PC-9 (cell line): ENCODE measurements at regions not wholly inside any gene's neighbourhood (a gene's known extent, or its start where the extent isn't known, plus 50 kb on each side); places are given as distances from the start of the nearest gene placed in this dataset.

Experiments
- BruUV-seq: library from RNA; stranded (reverse); fragments of 400-500 nt; replicated peaks from 2 replicates; lab custom pipeline; 2021; lab: Mats Ljungman, UMichigan
- CTCF ChIA-PET: fragments of 300-600 bp; sonication (Branson Sonifier 250); formaldehyde crosslinking; loops from one replicate; lab custom pipeline; 2022; ENCODE audit warnings: antibody characterized with exemption; lab: Charles Lee
- POLR2A ChIA-PET: fragments of 300-600 bp; sonication (Branson Sonifier 250); formaldehyde crosslinking; loops from one replicate; lab custom pipeline; 2022; ENCODE audit warnings: antibody characterized with exemption; ENCODE audit not compliant: unreplicated experiment; lab: Charles Lee
- DNase-seq, 2 experiments: peaks; one replicate each; pipeline versions ENCODE4 v3.0.0 to v3.0.0-alpha.2; 2015 to 2022; ENCODE audit warnings: mixed read lengths in 1 of 2
- H2AFZ ChIP-seq: fragments of 200-600 bp; sonication (generic); 2 replicates; pipeline ENCODE4 v1.8.1; 2017; ENCODE audit warnings: antibody characterized with exemption
- H3F3A ChIP-seq: fragments of 200-600 bp; sonication (generic); 2 replicates; pipeline ENCODE4 v1.8.1; 2017; ENCODE audit warnings: antibody characterized with exemption, mild to moderate bottlenecking, low read depth; ENCODE audit not compliant: insufficient read depth
- H3K27ac ChIP-seq: fragments of 200-600 bp; sonication (generic); 2 replicates; pipeline ENCODE4 v1.6.1; 2016; ENCODE audit warnings: mixed run types
- H3K27me3 ChIP-seq: fragments of 200-600 bp; sonication (generic); 2 replicates; pipeline ENCODE4 v1.6.1; 2016; ENCODE audit warnings: low read depth, mixed run types; ENCODE audit not compliant: insufficient read depth
- H3K36me3 ChIP-seq: fragments of 200-600 bp; sonication (generic); 2 replicates; pipeline ENCODE4 v1.6.1; 2016; ENCODE audit warnings: low read depth, mixed run types
- H3K4me1 ChIP-seq: fragments of 200-600 bp; sonication (generic); replicated peaks from 2 replicates; pipeline ENCODE4 v1.6.1; 2016; ENCODE audit warnings: mixed run types; ENCODE audit not compliant: insufficient read depth
- H3K4me2 ChIP-seq: fragments of 200-600 bp; sonication (generic); 2 replicates; pipeline ENCODE4 v1.6.1; 2017; ENCODE audit warnings: mixed run types
- H3K4me3 ChIP-seq: fragments of 200-600 bp; sonication (generic); 2 replicates; pipeline ENCODE4 v1.6.1; 2016; ENCODE audit warnings: mixed run types
- H3K79me2 ChIP-seq: fragments of 200-600 bp; sonication (generic); 2 replicates; pipeline ENCODE4 v1.6.1; 2017; ENCODE audit warnings: low read depth, mixed run types
- H3K9me2 ChIP-seq: fragments of 200-600 bp; sonication (generic); 2 replicates; pipeline ENCODE4 v1.8.1; 2017; ENCODE audit warnings: mild to moderate bottlenecking; ENCODE audit not compliant: insufficient read depth
- H3K9me3 ChIP-seq: fragments of 200-600 bp; sonication (generic); 2 replicates; pipeline ENCODE4 v1.8.1; 2016; ENCODE audit warnings: low read depth; ENCODE audit not compliant: insufficient read depth
- H4K20me1 ChIP-seq: fragments of 200-600 bp; sonication (generic); 2 replicates; pipeline ENCODE4 v1.8.1; 2017; ENCODE audit not compliant: insufficient read depth
- CTCF ChIP-seq: fragments of 200-600 bp; sonication (generic); conservative IDR thresholded peaks from 2 replicates; pipeline ENCODE4 v1.6.1; 2017; ENCODE audit warnings: mixed run types, antibody characterized with exemption, mild to moderate bottlenecking, moderate library complexity
- EZH2 ChIP-seq: fragments of 200-600 bp; sonication (generic); IDR thresholded peaks from 2 replicates; pipeline ENCODE4 v1.8.0; 2017; ENCODE audit warnings: antibody characterized with exemption, low read depth
- intact Hi-C: fragments of 100-400 bp; cut with micrococcal nuclease; formaldehyde crosslinking; loops from one replicate; pipeline ENCODE4 v1.10.0; 2022; ENCODE audit not compliant: unreplicated experiment

- POLR2A ChIA-PET, result no interaction called here
- CTCF ChIA-PET, result no interaction called here
- H3K4me1 ChIP-seq, result no peaks in the 10 kb centered on the region
- no peak overlapping the region for H3K4me2 ChIP-seq
- H3K9me2 ChIP-seq, result no peaks in the 10 kb centered on the region
- no peaks in the 10 kb centered on the region for H3K79me2 ChIP-seq
- no peaks in the 10 kb centered on the region for H4K20me1 ChIP-seq
- BruUV-seq, result no TSS peak
- no peaks in the 10 kb centered on the region for H3F3A ChIP-seq
- peaks cover 29% of the 10 kb centered on the region for H3K27me3 ChIP-seq
- DNase-seq, result no peak
- intact Hi-C loops, result no loop called here
- no peaks in the 10 kb centered on the region for H3K9me3 ChIP-seq
- H2AFZ ChIP-seq, result no peak overlapping the region
- no peaks in the 10 kb centered on the region for H3K36me3 ChIP-seq
- TF ChIP-seq CTCF (no peak), EZH2 (no peak)
- no peak overlapping the region for H3K27ac ChIP-seq
- H3K4me3 ChIP-seq, result no peak overlapping the region
Observed at GRCh38 chr16:73248316-73248715, 200.4 kb upstream of the ZFHX3 start.

- no TSS peak for BruUV-seq
Observed at GRCh38 chr16:73240920-73241319, 193.0 kb upstream of the ZFHX3 start.

GRCh38 chr16:73237601-73238000 is 189.7 kb upstream of the ZFHX3 start:
- Histone ChIP-seq H3K4me3 (no peak overlapping the region), H2AFZ (no peak overlapping the region), H3F3A (no peaks in the 10 kb centered on the region), H4K20me1 (no peaks in the 10 kb centered on the region), H3K36me3 (no peaks in the 10 kb centered on the region), H3K79me2 (no peaks in the 10 kb centered on the region), H3K27ac (no peak overlapping the region), H3K9me2 (no peaks in the 10 kb centered on the region), H3K9me3 (no peaks in the 10 kb centered on the region), H3K4me1 (no peaks in the 10 kb centered on the region), H3K4me2 (no peak overlapping the region), H3K27me3 (peaks cover 88% of the 10 kb centered on the region)
- TF ChIP-seq CTCF (no peak), EZH2 (no peak)
- DNase-seq, result no peak
- BruUV-seq, result no TSS peak
- CTCF ChIA-PET, result interaction anchor here (0.7 kb wide), 1 partner anchor 786 kb away, joined by 7 read pairs; no protein-coding TSS in a partner anchor
- intact Hi-C loops, result no loop called here
- POLR2A ChIA-PET, result no interaction called here

More at GRCh38 chr16:73240920-73241319, 193.0 kb upstream of the ZFHX3 start:
- H3K27ac ChIP-seq, result no peak overlapping the region
- POLR2A ChIA-PET, result no interaction called here
- H3K4me2 ChIP-seq, result no peak overlapping the region
- H3K36me3 ChIP-seq, result no peaks in the 10 kb centered on the region
- TF ChIP-seq EZH2, result no peak
- TF ChIP-seq CTCF, result no peak
- no peaks in the 10 kb centered on the region for H3F3A ChIP-seq
- CTCF ChIA-PET, result no interaction called here
- DNase-seq, result no peak
- H3K9me2 ChIP-seq, result no peaks in the 10 kb centered on the region
- H4K20me1 ChIP-seq, result no peaks in the 10 kb centered on the region
- H3K9me3 ChIP-seq, result no peaks in the 10 kb centered on the region
- no peaks in the 10 kb centered on the region for H3K79me2 ChIP-seq
- no peaks in the 10 kb centered on the region for H3K4me1 ChIP-seq
- H3K4me3 ChIP-seq, result no peak overlapping the region
- H2AFZ ChIP-seq, result no peak overlapping the region
- intact Hi-C loops, result no loop called here
- H3K27me3 ChIP-seq, result peaks cover 85% of the 10 kb centered on the region
